Spleen (tissue), 11 donors: ENCODE measurements at regions not wholly inside any gene's neighbourhood (a gene's known extent, or its start where the extent isn't known, plus 50 kb on each side); places are given as distances from the start of the nearest gene placed in this dataset.

Experiments used
- DNase-seq: peaks from one replicate; pipeline ENCODE4 v3.0.0-alpha.2; 2020
- H3K27ac ChIP-seq, 8 donors: fragments of 200-600 bp; sonication (generic) in 7 of 8; 1 replicate in 4 of 8; 2 replicates in 4 of 8; pipeline versions ENCODE4 v1.5.0 to v1.8.0; 2016 to 2021; ENCODE audit warnings: inconsistent platforms in 4 of 8, mild to moderate bottlenecking in 4 of 8, moderate library complexity in 1 of 8
- H3K27me3 ChIP-seq, 7 donors: fragments of 200-600 bp; sonication (generic) in 6 of 7; replicated peaks in 1 of 7; 1 replicate in 4 of 7; 2 replicates in 3 of 7; pipeline versions ENCODE4 v1.5.0 to v1.8.0; 2016 to 2021; ENCODE audit warnings: inconsistent platforms in 3 of 7, mild to moderate bottlenecking in 1 of 7
- H3K36me3 ChIP-seq, 6 donors: fragments of 200-600 bp; sonication (generic) in 5 of 6; 1 replicate in 4 of 6; 2 replicates in 2 of 6; pipeline versions ENCODE4 v1.5.0 to v1.8.0; 2016 to 2021; ENCODE audit warnings: inconsistent platforms in 2 of 6
- H3K4me1 ChIP-seq, 6 donors: fragments of 200-600 bp; sonication (generic) in 5 of 6; 1 replicate in 3 of 6; 2 replicates in 3 of 6; pipeline versions ENCODE4 v1.5.0 to v1.8.0; 2016 to 2021; ENCODE audit warnings: inconsistent platforms in 3 of 6
- H3K4me3 ChIP-seq, 8 donors: fragments of 200-600 bp; sonication (generic) in 7 of 8; 1 replicate in 4 of 8; 2 replicates in 4 of 8; pipeline versions ENCODE4 v1.5.0 to v1.8.0; 2016 to 2021; ENCODE audit warnings: inconsistent platforms in 4 of 8, mild to moderate bottlenecking in 4 of 8, moderate library complexity in 2 of 8
- H3K9me3 ChIP-seq, 8 donors: fragments of 200-600 bp; sonication (generic) in 7 of 8; 1 replicate in 4 of 8; 2 replicates in 4 of 8; pipeline versions ENCODE4 v1.5.0 to v1.8.0; 2016 to 2021; ENCODE audit warnings: inconsistent platforms in 4 of 8
- CTCF ChIP-seq, 11 experiments: fragments of 200-600 bp in 7 of 11; fragments of 450-650 bp in 4 of 11; sonication (generic) in 4 of 11; IDR thresholded peaks in 8 of 11; conservative IDR thresholded peaks in 3 of 11; 1 replicate in 7 of 11; 2 replicates in 4 of 11; pipeline versions ENCODE4 v1.4.0 to v1.8.0; 2016 to 2021; ENCODE audit warnings: antibody characterized with exemption in 11 of 11, inconsistent platforms in 4 of 11, mild to moderate bottlenecking in 1 of 11
- POLR2A ChIP-seq, 3 donors: fragments of 450-650 bp; IDR thresholded peaks; one replicate each; pipeline ENCODE4 v1.5.1; 2017; ENCODE audit warnings: antibody characterized with exemption in 3 of 3, mild to moderate bottlenecking in 1 of 3
- POLR2AphosphoS5 ChIP-seq, 3 donors: sonication (generic); formaldehyde crosslinking; IDR thresholded peaks; one replicate each; pipeline ENCODE4 v1.5.1; 2017; ENCODE audit warnings: antibody characterized with exemption in 3 of 3
- WGBS, 5 donors: extraction: QIAGEN DNeasy Blood & Tissue Kit in 3 of 5; methylation state at CpG; one replicate each; pipeline versions ENCODE4 v1.1.5 to v1.1.7; 2013 to 2018; 5-methylcytosine and 5-hydroxymethylcytosine counted together
- intact Hi-C: fragments of 100-400 bp; cut with DNase I; formaldehyde crosslinking; loops from one replicate; pipeline ENCODE4 v1.15.0; 2023; ENCODE audit warnings: low total_unique reads
- donor health status: healthy with polysubstance abuse.
- donor health status: DM: no; HTN: no; CAD: no; lungs with moderate emphysema.
- donor health status: DM: no; HTN: no; CAD: no.
- donor health status: Bipolar disorder and iron deficiency.
- donor health status: healthy.
- donor health status: DM: no; HTN: no; CAD: no.
- donor health status: DM: yes; HTN: yes; CAD: no.

DNA sequence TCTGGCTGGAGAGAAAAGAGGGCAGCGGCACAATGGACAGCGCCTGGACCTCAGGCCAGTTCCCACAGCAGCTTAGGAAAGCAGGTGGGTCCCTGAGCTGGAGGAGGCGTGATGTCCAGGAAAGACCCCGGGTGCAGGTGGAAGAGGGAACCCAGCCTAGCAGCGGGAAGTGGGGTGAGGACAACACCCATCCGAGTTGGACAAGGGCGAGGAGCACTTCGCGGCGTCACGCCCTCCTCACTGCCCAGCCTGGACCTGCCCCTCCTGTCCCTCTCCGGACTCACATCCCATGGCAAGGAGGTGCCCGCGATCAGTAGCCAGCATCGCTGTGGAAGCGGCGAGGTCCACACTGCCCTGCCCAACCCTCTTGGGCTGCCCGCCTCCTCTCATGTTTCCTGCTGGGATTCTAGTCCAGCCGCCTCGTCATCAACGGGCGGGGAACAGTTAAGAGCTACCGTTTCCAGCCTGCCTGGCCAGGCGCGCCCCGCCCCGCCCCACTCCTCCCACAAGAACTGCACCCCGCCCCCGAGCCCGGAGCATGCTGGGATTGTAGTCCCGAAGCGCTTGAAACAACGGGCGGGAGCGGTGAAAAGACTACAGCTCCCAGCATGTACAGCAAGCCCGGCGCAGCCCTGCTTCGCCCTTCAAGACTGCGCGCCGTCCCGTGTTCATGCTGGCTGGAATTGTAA is 930.6 kb upstream of the ZNF722 start:
- Histone ChIP-seq H3K36me3 (no peaks in the 10 kb centered on the region), H3K9me3 (peaks cover 0 to 80% (median 62%) of the 10 kb centered on the region in 8 donors), H3K27me3 (no peaks in the 10 kb centered on the region), H3K4me1 (no peaks in the 10 kb centered on the region), H3K27ac (no peak overlapping the region), H3K4me3 (no peak overlapping the region)
- intact Hi-C loops, result no loop called here
- no peak for DNase-seq
- no peak for TF ChIP-seq POLR2AphosphoS5 (IDR thresholded peaks at IDR 0.05)
- TF ChIP-seq POLR2A (IDR thresholded peaks at IDR 0.05), result no peak
- no peak for TF ChIP-seq CTCF (IDR thresholded peaks at IDR 0.05 in 8 of 11, conservative IDR thresholded peaks at IDR 0.05 in 3 of 11)
- WGBS, 5 donors, result 36 to 60% (median 48%) methylated on average over 29 to 42 of the region's 42 CpGs

- intact Hi-C loops, result no loop called here
These were observed 928.0 kb upstream of the ZNF722 start for GRCh38 chr7:63070696-63071095.

DNA sequence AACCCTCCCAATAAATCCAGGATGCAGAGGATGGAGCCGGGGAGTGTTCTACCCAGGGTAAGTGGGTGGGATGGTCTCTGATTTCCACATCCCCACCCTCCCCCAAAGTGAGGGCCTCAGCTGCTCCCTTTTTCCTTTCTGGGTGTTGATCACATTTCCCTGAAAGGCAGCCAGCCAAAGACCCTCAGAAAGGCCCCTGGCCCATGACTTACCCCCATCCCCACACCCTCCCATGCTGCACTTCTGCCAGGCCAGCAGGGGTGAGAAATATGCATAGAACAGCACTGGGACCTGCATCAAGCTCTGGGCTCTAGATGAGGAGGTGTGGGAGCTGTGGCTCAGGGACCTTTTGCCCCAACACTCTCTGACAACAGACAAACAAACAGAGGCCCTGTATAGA is 927.3 kb upstream of the ZNF722 start:
- Histone ChIP-seq H3K4me1 (no peaks in the 10 kb centered on the region), H3K27ac (no peak overlapping the region), H3K36me3 (no peaks in the 10 kb centered on the region), H3K4me3 (no peak overlapping the region), H3K9me3 (peaks cover 0 to 92% (median 77%) of the 10 kb centered on the region in 8 donors), H3K27me3 (no peaks in the 10 kb centered on the region)
- intact Hi-C loops, result no loop called here
- TF ChIP-seq CTCF (IDR thresholded peaks at IDR 0.05 in 8 of 11, conservative IDR thresholded peaks at IDR 0.05 in 3 of 11) (no peak), POLR2A (IDR thresholded peaks at IDR 0.05) (no peak), POLR2AphosphoS5 (IDR thresholded peaks at IDR 0.05) (no peak)
- 0 to 44% (median 29%) methylated on average over 1 of the region's 1 CpG for WGBS, 5 donors
- DNase-seq, result no peak

More at GRCh38 chr7:63070696-63071095, 928.0 kb upstream of the ZNF722 start:
- WGBS, 5 donors, result 59 to 71% (median 65%) methylated on average over 6 of the region's 6 CpGs
- TF ChIP-seq POLR2AphosphoS5 (IDR thresholded peaks at IDR 0.05) (no peak), CTCF (IDR thresholded peaks at IDR 0.05 in 8 of 11, conservative IDR thresholded peaks at IDR 0.05 in 3 of 11) (no peak), POLR2A (IDR thresholded peaks at IDR 0.05) (no peak)
- H3K4me1 ChIP-seq, result no peaks in the 10 kb centered on the region
- no peak overlapping the region for H3K27ac ChIP-seq
- no peaks in the 10 kb centered on the region for H3K27me3 ChIP-seq
- no peak for DNase-seq
- H3K36me3 ChIP-seq, result no peaks in the 10 kb centered on the region
- H3K4me3 ChIP-seq, result no peak overlapping the region
- H3K9me3 ChIP-seq, result peaks cover 0 to 91% (median 74%) of the 10 kb centered on the region in 8 donors

DNA sequence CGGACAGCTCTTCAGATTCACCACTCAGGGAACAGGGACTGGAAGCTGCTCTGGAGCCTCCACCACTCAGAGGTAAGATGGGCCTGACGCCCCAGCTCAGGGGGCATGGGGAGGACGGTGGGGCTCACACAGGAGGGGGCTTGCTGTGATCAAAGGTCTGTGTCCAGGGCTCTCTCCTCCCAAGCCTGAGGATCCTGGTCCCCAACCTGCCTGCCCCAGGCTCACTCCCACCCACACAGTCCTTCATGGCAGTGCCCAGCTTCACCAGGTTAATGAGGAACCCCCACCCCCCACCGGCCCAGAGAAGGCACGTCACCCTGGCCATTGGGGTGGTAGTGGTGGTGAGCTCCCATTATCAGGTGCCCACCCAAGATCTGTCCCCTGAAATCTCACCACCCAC is 926.7 kb upstream of the ZNF722 start:
- H3K27me3 ChIP-seq, result no peaks in the 10 kb centered on the region
- intact Hi-C loops, result no loop called here
- peaks cover 0 to 92% (median 80%) of the 10 kb centered on the region in 8 donors for H3K9me3 ChIP-seq
- DNase-seq, result no peak
- 50 to 61% (median 54%) methylated on average over 3 to 5 of the region's 5 CpGs for WGBS, 5 donors
- H3K27ac ChIP-seq, result no peak overlapping the region
- TF ChIP-seq POLR2AphosphoS5 (IDR thresholded peaks at IDR 0.05) (no peak), CTCF (IDR thresholded peaks at IDR 0.05 in 8 of 11, conservative IDR thresholded peaks at IDR 0.05 in 3 of 11) (no peak)
- no peaks in the 10 kb centered on the region for H3K4me1 ChIP-seq
- no peak overlapping the region for H3K4me3 ChIP-seq
- no peaks in the 10 kb centered on the region for H3K36me3 ChIP-seq
